ENCODE measurements at regions not wholly inside any gene's neighbourhood (a gene's known extent, or its start where the extent isn't known, plus 50 kb on each side); places are given as distances from the start of the nearest gene placed in this dataset.
A peak's percentile ranks its signal among the peaks of the same experiment; 100 is the strongest.

- peaks cover 11% of the 10 kb centered on the region for H3K9me3 Mint-ChIP-seq
- no peaks in the 10 kb centered on the region for H3K27me3 Mint-ChIP-seq
- DNase-seq, result no peak
- intact Hi-C loops (cut with micrococcal nuclease), result no loop called here
- no peaks in the 10 kb centered on the region for H3K36me3 Mint-ChIP-seq (ENCODE audit: low read depth)
- H3K4me1 Mint-ChIP-seq, result no peaks in the 10 kb centered on the region
- H3K4me3 Mint-ChIP-seq, result no peak overlapping the region
- no peak overlapping the region for H3K27ac Mint-ChIP-seq
These were observed 1370.1 kb upstream of the RAG2 start for GRCh38 chr11:37968148-37968547.

GRCh38 chr11:37967635-37968034, 1369.6 kb upstream of the RAG2 start:
- no peak overlapping the region for H3K4me3 Mint-ChIP-seq
- no peaks in the 10 kb centered on the region for H3K4me1 Mint-ChIP-seq
- DNase-seq, result no peak
- no peaks in the 10 kb centered on the region for H3K27me3 Mint-ChIP-seq
- peaks cover 11% of the 10 kb centered on the region for H3K9me3 Mint-ChIP-seq
- no peak overlapping the region for H3K27ac Mint-ChIP-seq
- intact Hi-C loops (cut with micrococcal nuclease), result no loop called here
- H3K36me3 Mint-ChIP-seq (ENCODE audit: low read depth), result no peaks in the 10 kb centered on the region

- H3K4me1 Mint-ChIP-seq, result no peaks in the 10 kb centered on the region
- no peaks in the 10 kb centered on the region for H3K27me3 Mint-ChIP-seq
- no peak for DNase-seq
- peaks cover 11% of the 10 kb centered on the region for H3K9me3 Mint-ChIP-seq
- H3K27ac Mint-ChIP-seq, result no peak overlapping the region
- H3K36me3 Mint-ChIP-seq (ENCODE audit: low read depth), result no peaks in the 10 kb centered on the region
- intact Hi-C loops (cut with micrococcal nuclease), result no loop called here
- no peak overlapping the region for H3K4me3 Mint-ChIP-seq
These were observed 1365.4 kb upstream of the RAG2 start for GRCh38 chr11:37963440-37963839.

- no peak overlapping the region for H3K4me3 Mint-ChIP-seq
These were observed 1359.7 kb upstream of the RAG2 start for GRCh38 chr11:37957717-37958116.

GRCh38 chr11:37951996-37952395, 1354.0 kb upstream of the RAG2 start:
- Mint-ChIP-seq H3K4me3 (no peak overlapping the region), H3K27ac (no peak overlapping the region), H3K36me3 (ENCODE audit: low read depth) (no peaks in the 10 kb centered on the region), H3K27me3 (no peaks in the 10 kb centered on the region), H3K9me3 (peaks cover 3% of the 10 kb centered on the region), H3K4me1 (no peaks in the 10 kb centered on the region)
- intact Hi-C loops (cut with micrococcal nuclease), result no loop called here
- no peak for DNase-seq

More at GRCh38 chr11:37957717-37958116, 1359.7 kb upstream of the RAG2 start:
- Mint-ChIP-seq H3K27ac (no peak overlapping the region), H3K36me3 (ENCODE audit: low read depth) (no peaks in the 10 kb centered on the region), H3K27me3 (no peaks in the 10 kb centered on the region), H3K4me1 (no peaks in the 10 kb centered on the region), H3K9me3 (peaks cover 14% of the 10 kb centered on the region)
- intact Hi-C loops (cut with micrococcal nuclease), result no loop called here
- no peak for DNase-seq

- Mint-ChIP-seq H3K36me3 (ENCODE audit: low read depth) (no peaks in the 10 kb centered on the region), H3K27ac (no peak overlapping the region), H3K4me1 (no peaks in the 10 kb centered on the region), H3K9me3 (no peaks in the 10 kb centered on the region), H3K4me3 (no peak overlapping the region), H3K27me3 (no peaks in the 10 kb centered on the region)
- no peak for DNase-seq
- intact Hi-C loops (cut with micrococcal nuclease), result no loop called here
These were observed 1350.2 kb upstream of the RAG2 start for GRCh38 chr11:37948258-37948657.

- no peaks in the 10 kb centered on the region for H3K9me3 Mint-ChIP-seq
- DNase-seq, result no peak
- intact Hi-C loops (cut with micrococcal nuclease), result no loop called here
- no peak overlapping the region for H3K4me3 Mint-ChIP-seq
- no peak overlapping the region for H3K27ac Mint-ChIP-seq
- H3K4me1 Mint-ChIP-seq, result no peaks in the 10 kb centered on the region
- H3K36me3 Mint-ChIP-seq (ENCODE audit: low read depth), result no peaks in the 10 kb centered on the region
- no peaks in the 10 kb centered on the region for H3K27me3 Mint-ChIP-seq
These were observed 1349.8 kb upstream of the RAG2 start for GRCh38 chr11:37947821-37948220.

- H3K36me3 Mint-ChIP-seq (ENCODE audit: low read depth), result no peaks in the 10 kb centered on the region
- no peak overlapping the region for H3K4me3 Mint-ChIP-seq
- peak; percentile 67 for DNase-seq
- H3K4me1 Mint-ChIP-seq, result no peaks in the 10 kb centered on the region
- no peaks in the 10 kb centered on the region for H3K9me3 Mint-ChIP-seq
- H3K27ac Mint-ChIP-seq, result no peak overlapping the region
- intact Hi-C loops (cut with micrococcal nuclease), result no loop called here
- H3K27me3 Mint-ChIP-seq, result no peaks in the 10 kb centered on the region
These were observed 1348.2 kb upstream of the RAG2 start for GRCh38 chr11:37946155-37946766.

GRCh38 chr11:37942081-37942480, 1344.0 kb upstream of the RAG2 start:
- Mint-ChIP-seq H3K27ac (no peak overlapping the region), H3K4me1 (no peaks in the 10 kb centered on the region), H3K27me3 (no peaks in the 10 kb centered on the region), H3K36me3 (ENCODE audit: low read depth) (no peaks in the 10 kb centered on the region), H3K4me3 (no peak overlapping the region), H3K9me3 (no peaks in the 10 kb centered on the region)
- DNase-seq, result no peak
- intact Hi-C loops (cut with micrococcal nuclease), result no loop called here

GRCh38 chr11:37929100-37929653, 1331.1 kb upstream of the RAG2 start:
- intact Hi-C loops (cut with micrococcal nuclease), result no loop called here
- Mint-ChIP-seq H3K36me3 (ENCODE audit: low read depth) (no peaks in the 10 kb centered on the region), H3K4me3 (no peak overlapping the region), H3K27me3 (no peaks in the 10 kb centered on the region), H3K27ac (no peak overlapping the region), H3K4me1 (no peaks in the 10 kb centered on the region), H3K9me3 (no peaks in the 10 kb centered on the region)
- no peak for DNase-seq

- no peak overlapping the region for H3K4me3 Mint-ChIP-seq
- H3K27ac Mint-ChIP-seq, result no peak overlapping the region
- H3K36me3 Mint-ChIP-seq (ENCODE audit: low read depth), result no peaks in the 10 kb centered on the region
These were observed 1328.7 kb upstream of the RAG2 start for GRCh38 chr11:37926772-37927171.

GRCh38 chr11:37916331-37916730, 1318.3 kb upstream of the RAG2 start:
- no peaks in the 10 kb centered on the region for H3K36me3 Mint-ChIP-seq (ENCODE audit: low read depth)
- no peak overlapping the region for H3K27ac Mint-ChIP-seq
- DNase-seq, result no peak
- H3K4me3 Mint-ChIP-seq, result no peak overlapping the region
- H3K9me3 Mint-ChIP-seq, result no peaks in the 10 kb centered on the region
- no peaks in the 10 kb centered on the region for H3K27me3 Mint-ChIP-seq
- intact Hi-C loops (cut with micrococcal nuclease), result no loop called here
- no peaks in the 10 kb centered on the region for H3K4me1 Mint-ChIP-seq

More at GRCh38 chr11:37926772-37927171, 1328.7 kb upstream of the RAG2 start:
- no peak for DNase-seq
- no peaks in the 10 kb centered on the region for H3K27me3 Mint-ChIP-seq
- no peaks in the 10 kb centered on the region for H3K9me3 Mint-ChIP-seq
- intact Hi-C loops (cut with micrococcal nuclease), result no loop called here
- no peaks in the 10 kb centered on the region for H3K4me1 Mint-ChIP-seq

GRCh38 chr11:37914859-37915258, 1316.8 kb upstream of the RAG2 start:
- no peaks in the 10 kb centered on the region for H3K36me3 Mint-ChIP-seq (ENCODE audit: low read depth)
- H3K27ac Mint-ChIP-seq, result no peak overlapping the region
- DNase-seq, result no peak
- intact Hi-C loops (cut with micrococcal nuclease), result no loop called here
- H3K9me3 Mint-ChIP-seq, result no peaks in the 10 kb centered on the region
- no peaks in the 10 kb centered on the region for H3K4me1 Mint-ChIP-seq
- H3K27me3 Mint-ChIP-seq, result no peaks in the 10 kb centered on the region
- no peak overlapping the region for H3K4me3 Mint-ChIP-seq

GRCh38 chr11:37908219-37908548, 1310.1 kb upstream of the RAG2 start:
- Mint-ChIP-seq H3K4me1 (no peaks in the 10 kb centered on the region), H3K27me3 (no peaks in the 10 kb centered on the region), H3K4me3 (no peak overlapping the region), H3K27ac (no peak overlapping the region), H3K9me3 (no peaks in the 10 kb centered on the region), H3K36me3 (ENCODE audit: low read depth) (no peaks in the 10 kb centered on the region)
- no peak for DNase-seq
- intact Hi-C loops (cut with micrococcal nuclease), result no loop called here
